ENCODE measurements at regions not wholly inside any gene's neighbourhood (a gene's known extent, or its start where the extent isn't known, plus 50 kb on each side); places are given as distances from the start of the nearest gene placed in this dataset.

GRCh38 chr4:66032571-66032970 lies 362.3 kb upstream of the EPHA5 start:
- no peak for TF ChIP-seq CTCF (conservative IDR thresholded peaks at IDR 0.05; ENCODE audit: low read length)
- no peak for TF ChIP-seq EZH2phosphoT487 (IDR thresholded peaks at IDR 0.05; ENCODE audit: borderline replicate concordance)
